NCI-H748 (cell line): ENCODE measurements at regions not wholly inside any gene's neighbourhood (a gene's known extent, or its start where the extent isn't known, plus 50 kb on each side); places are given as distances from the start of the nearest gene placed in this dataset.
A peak's percentile ranks its signal among the peaks of the same experiment; 100 is the strongest.

ENCODE experiments used
- DNase-seq: peaks from one replicate; lab custom pipeline; 2025; ENCODE audit not compliant: unreplicated experiment; lab: John Stamatoyannopoulos, UW

GRCh38 chr5:141778683-141779082 is 96.7 kb upstream of the ARAP3 start:
- DNase-seq, result no peak

GRCh38 chr5:141778206-141778605 is 96.2 kb upstream of the ARAP3 start:
- DNase-seq, result no peak

- DNase-seq, result no peak
Measured at GRCh38 chr5:141777711-141778110, 95.7 kb upstream of the ARAP3 start.

GRCh38 chr5:141777130-141777529 is 95.1 kb upstream of the ARAP3 start:
- DNase-seq, result no peak

- DNase-seq, result no peak
Measured at GRCh38 chr5:141773779-141774562, 91.9 kb upstream of the ARAP3 start.

- DNase-seq, result no peak
Measured at GRCh38 chr5:141772281-141772680, 90.3 kb upstream of the ARAP3 start.

- DNase-seq, result no peak
Measured at GRCh38 chr5:141771562-141771961, 89.5 kb upstream of the ARAP3 start.

- no peak for DNase-seq
Measured at GRCh38 chr5:141771031-141771430, 89.0 kb upstream of the ARAP3 start.

- DNase-seq, result no peak
Measured at GRCh38 chr5:141769671-141770070, 87.6 kb upstream of the ARAP3 start.

GRCh38 chr5:141767671-141768070 is 85.6 kb upstream of the ARAP3 start:
- DNase-seq, result no peak

- DNase-seq, result no peak
Measured at GRCh38 chr5:141765896-141766551, 84.0 kb upstream of the ARAP3 start.

GRCh38 chr5:141763541-141763940 is 81.5 kb upstream of the ARAP3 start:
- DNase-seq, result peak; percentile 92

- no peak for DNase-seq
Measured at GRCh38 chr5:141762790-141763368, 80.8 kb upstream of the ARAP3 start.

- no peak for DNase-seq
Measured at GRCh38 chr5:141762316-141762715, 80.3 kb upstream of the ARAP3 start.

- no peak for DNase-seq
Measured at GRCh38 chr5:141760753-141761152, 78.7 kb upstream of the ARAP3 start.

GRCh38 chr5:141760193-141760592 is 78.2 kb upstream of the ARAP3 start:
- DNase-seq, result no peak

- DNase-seq, result peak; percentile 34
Measured at GRCh38 chr5:141758310-141758998, 76.4 kb upstream of the ARAP3 start.

- peak; percentile 20 for DNase-seq
Measured at GRCh38 chr5:141757402-141757801, 75.4 kb upstream of the ARAP3 start.

- no peak for DNase-seq
Measured at GRCh38 chr5:141756196-141756595, 74.2 kb upstream of the ARAP3 start.

- no peak for DNase-seq
Measured at GRCh38 chr5:141753971-141754713, 72.1 kb upstream of the ARAP3 start.
